GM18505 (cell line): ENCODE measurements at regions not wholly inside any gene's neighbourhood (a gene's known extent, or its start where the extent isn't known, plus 50 kb on each side); places are given as distances from the start of the nearest gene placed in this dataset.
"Not testable (repeated sequence)": the region's sequence is repeated elsewhere in the genome, so short reads cannot be mapped to it uniquely, and the experiment has no call there.

Source experiments
- ATAC-seq: cut with Tn5 transposase; IDR thresholded peaks from one replicate; pipeline ENCODE4 v1.9.1; 2021; ENCODE audit not compliant: unreplicated experiment
- POLR2A ChIP-seq: IDR thresholded peaks from 4 replicates; pipeline ENCODE4 v1.6.1; 2011; ENCODE audit warnings: borderline replicate concordance; ENCODE audit not compliant: insufficient read depth, insufficient read length; ENCODE audit errors: extremely low read depth

- no peak for TF ChIP-seq POLR2A
Observed at GRCh38 chr6:49321561-49322072, 141.4 kb downstream of the MMUT start.

GRCh38 chr6:49305010-49305409 lies 158.0 kb downstream of the MMUT start:
- no peak for TF ChIP-seq POLR2A
- ATAC-seq: no peak

More at GRCh38 chr6:49321561-49322072, 141.4 kb downstream of the MMUT start:
- ATAC-seq: no peak

GRCh38 chr6:49304393-49304792 lies 158.7 kb downstream of the MMUT start:
- not testable (repeated sequence) for ATAC-seq

- TF ChIP-seq POLR2A: no peak
- no peak for ATAC-seq
Observed at GRCh38 chr6:49300911-49301310, 162.1 kb downstream of the MMUT start.

GRCh38 chr6:49300443-49300842 lies 162.6 kb downstream of the MMUT start:
- ATAC-seq: no peak
- no peak for TF ChIP-seq POLR2A

GRCh38 chr6:49299279-49299678 lies 163.8 kb downstream of the MMUT start:
- no peak for TF ChIP-seq POLR2A
- ATAC-seq: no peak

GRCh38 chr6:49284180-49284579 lies 178.9 kb downstream of the MMUT start:
- TF ChIP-seq POLR2A: no peak
- no peak for ATAC-seq

- not testable (repeated sequence) for ATAC-seq
Observed at GRCh38 chr6:49274809-49275769, 188.0 kb downstream of the MMUT start.

- TF ChIP-seq POLR2A: no peak
- ATAC-seq: no peak
Observed at GRCh38 chr6:49269190-49269589, 193.9 kb downstream of the MMUT start.

- TF ChIP-seq POLR2A: no peak
- no peak for ATAC-seq
Observed at GRCh38 chr6:49264909-49265308, 198.1 kb downstream of the MMUT start.

- no peak for ATAC-seq
- TF ChIP-seq POLR2A: no peak
Observed at GRCh38 chr6:49264496-49264895, 198.6 kb downstream of the MMUT start.

GRCh38 chr6:49257549-49257948 lies 205.5 kb downstream of the MMUT start:
- no peak for ATAC-seq

GRCh38 chr6:49255335-49255734 lies 207.7 kb downstream of the MMUT start:
- TF ChIP-seq POLR2A: no peak
- no peak for ATAC-seq

More at GRCh38 chr6:49257549-49257948, 205.5 kb downstream of the MMUT start:
- no peak for TF ChIP-seq POLR2A

- ATAC-seq: no peak
- no peak for TF ChIP-seq POLR2A
Observed at GRCh38 chr6:49252901-49253300, 210.2 kb downstream of the MMUT start.
